Peyer's patch (tissue), 4 donors: ENCODE measurements at regions not wholly inside any gene's neighbourhood (a gene's known extent, or its start where the extent isn't known, plus 50 kb on each side); places are given as distances from the start of the nearest gene placed in this dataset.

Source experiments
- DNase-seq, 3 donors: peaks; one replicate each; pipeline ENCODE4 v3.0.0-alpha.2; 2017 to 2019
- H3K27ac ChIP-seq, 4 donors: fragments of 200-600 bp; sonication (generic); one replicate each; pipeline ENCODE4 v1.5.1; 2016 to 2019
- H3K27me3 ChIP-seq, 2 donors: fragments of 200-600 bp; sonication (generic); one replicate each; pipeline ENCODE4 v1.5.1; 2019
- H3K36me3 ChIP-seq, 3 donors: fragments of 200-600 bp; sonication (generic); one replicate each; pipeline ENCODE4 v1.5.1; 2016 to 2019
- H3K4me1 ChIP-seq, 4 donors: fragments of 200-600 bp; sonication (generic); one replicate each; pipeline ENCODE4 v1.5.1; 2016 to 2019
- H3K4me3 ChIP-seq, 4 donors: fragments of 200-600 bp; sonication (generic); 1 replicate in 3 of 4; 2 replicates in 1 of 4; pipeline ENCODE4 v1.5.1; 2016 to 2019; ENCODE audit warnings: mild to moderate bottlenecking in 1 of 4
- H3K9me3 ChIP-seq, 4 donors: fragments of 200-600 bp; sonication (generic); one replicate each; pipeline ENCODE4 v1.5.1; 2016 to 2019; ENCODE audit warnings: mild to moderate bottlenecking in 1 of 4
- POLR2A ChIP-seq, 2 donors: fragments of 450-650 bp; IDR thresholded peaks; one replicate each; pipeline ENCODE4 v1.5.1; 2017; ENCODE audit warnings: antibody characterized with exemption in 2 of 2, mild to moderate bottlenecking in 2 of 2, moderate library complexity in 2 of 2
- TF ChIP-seq, protein P1 (sequence below), 6 experiments: fragments of 450-650 bp in 4 of 6; fragments of 200-600 bp in 2 of 6; sonication (generic) in 1 of 6; IDR thresholded peaks; one replicate each; pipeline ENCODE4 v1.5.1; 2017 to 2019; ENCODE audit warnings: antibody characterized with exemption in 6 of 6, mild to moderate bottlenecking in 3 of 6, moderate library complexity in 1 of 6

DNA sequence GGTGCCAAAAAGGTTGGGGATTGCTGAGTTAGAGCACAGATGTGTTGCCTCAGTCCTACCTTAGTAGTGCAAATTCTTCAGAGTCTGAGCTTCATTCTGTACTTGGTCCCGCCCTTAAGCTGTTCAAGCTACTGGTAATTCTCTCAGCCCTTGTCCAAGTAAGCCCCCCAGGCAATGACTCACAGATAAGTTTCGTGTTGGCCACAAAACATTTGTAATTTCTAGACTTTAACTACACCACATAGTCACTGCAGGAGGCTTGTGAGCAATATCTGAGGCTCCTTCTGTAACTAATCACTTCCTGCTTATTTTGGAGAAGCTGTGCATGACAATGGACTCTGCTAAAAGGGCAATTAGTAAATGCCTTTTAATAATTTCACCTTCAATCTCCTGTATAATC, 1420.5 kb downstream of the PCDH7 start:
- Histone ChIP-seq H3K27ac (no peak overlapping the region), H3K27me3 (no peaks in the 10 kb centered on the region), H3K36me3 (no peaks in the 10 kb centered on the region), H3K4me1 (no peaks in the 10 kb centered on the region), H3K4me3 (no peak overlapping the region), H3K9me3 (no peaks in the 10 kb centered on the region)
- TF ChIP-seq, protein P1, sequence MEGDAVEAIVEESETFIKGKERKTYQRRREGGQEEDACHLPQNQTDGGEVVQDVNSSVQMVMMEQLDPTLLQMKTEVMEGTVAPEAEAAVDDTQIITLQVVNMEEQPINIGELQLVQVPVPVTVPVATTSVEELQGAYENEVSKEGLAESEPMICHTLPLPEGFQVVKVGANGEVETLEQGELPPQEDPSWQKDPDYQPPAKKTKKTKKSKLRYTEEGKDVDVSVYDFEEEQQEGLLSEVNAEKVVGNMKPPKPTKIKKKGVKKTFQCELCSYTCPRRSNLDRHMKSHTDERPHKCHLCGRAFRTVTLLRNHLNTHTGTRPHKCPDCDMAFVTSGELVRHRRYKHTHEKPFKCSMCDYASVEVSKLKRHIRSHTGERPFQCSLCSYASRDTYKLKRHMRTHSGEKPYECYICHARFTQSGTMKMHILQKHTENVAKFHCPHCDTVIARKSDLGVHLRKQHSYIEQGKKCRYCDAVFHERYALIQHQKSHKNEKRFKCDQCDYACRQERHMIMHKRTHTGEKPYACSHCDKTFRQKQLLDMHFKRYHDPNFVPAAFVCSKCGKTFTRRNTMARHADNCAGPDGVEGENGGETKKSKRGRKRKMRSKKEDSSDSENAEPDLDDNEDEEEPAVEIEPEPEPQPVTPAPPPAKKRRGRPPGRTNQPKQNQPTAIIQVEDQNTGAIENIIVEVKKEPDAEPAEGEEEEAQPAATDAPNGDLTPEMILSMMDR (IDR thresholded peaks at IDR 0.05) = no peak
- TF ChIP-seq POLR2A (IDR thresholded peaks at IDR 0.05) = no peak
- DNase-seq = no peak

- Histone ChIP-seq H3K4me3 (no peak overlapping the region), H3K36me3 (no peaks in the 10 kb centered on the region), H3K27ac (no peak overlapping the region), H3K27me3 (no peaks in the 10 kb centered on the region), H3K9me3 (no peaks in the 10 kb centered on the region), H3K4me1 (no peaks in the 10 kb centered on the region)
- no peak for DNase-seq
- no peak for TF ChIP-seq POLR2A (IDR thresholded peaks at IDR 0.05)
- TF ChIP-seq, protein P1 (IDR thresholded peaks at IDR 0.05) = no peak
Measured at GRCh38 chr4:32142075-32142474, 1421.9 kb downstream of the PCDH7 start.

- no peak for DNase-seq
- H3K27ac ChIP-seq = no peak overlapping the region
- no peak for TF ChIP-seq POLR2A (IDR thresholded peaks at IDR 0.05)
- H3K9me3 ChIP-seq = no peaks in the 10 kb centered on the region
- H3K4me3 ChIP-seq = no peak overlapping the region
- H3K27me3 ChIP-seq = no peaks in the 10 kb centered on the region
- no peaks in the 10 kb centered on the region for H3K36me3 ChIP-seq
- H3K4me1 ChIP-seq = no peaks in the 10 kb centered on the region
Measured at GRCh38 chr4:32145987-32146386, 1425.8 kb downstream of the PCDH7 start.

DNA sequence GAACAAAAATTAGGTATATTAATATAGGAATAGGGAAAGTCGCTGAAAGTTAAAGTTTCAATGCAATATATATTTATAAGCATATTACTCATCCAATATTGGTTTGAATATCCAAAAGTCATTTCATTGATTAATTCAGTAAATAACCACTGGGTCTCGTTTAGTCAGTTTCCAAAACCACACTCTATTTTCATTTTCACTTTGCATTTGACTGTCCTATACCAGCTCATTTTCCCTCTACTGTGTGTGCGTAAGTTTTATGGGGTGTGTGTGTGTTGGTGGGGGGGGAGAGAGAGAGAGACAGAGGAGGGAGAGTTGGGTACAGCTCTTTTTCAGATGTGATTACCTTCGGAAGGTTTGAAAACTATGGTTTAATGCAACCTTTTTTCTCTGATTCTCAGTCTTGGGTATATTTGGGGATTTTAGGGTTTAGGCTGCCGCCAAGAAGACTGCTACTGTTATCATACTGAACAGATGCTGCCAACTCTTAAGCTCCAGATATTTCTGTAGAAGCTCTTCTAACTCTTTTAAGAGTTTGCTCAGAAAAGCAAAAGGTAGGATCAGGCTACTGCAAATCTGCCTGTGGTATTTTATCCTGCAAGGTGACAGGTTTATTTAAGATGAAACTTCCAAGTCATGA, 1427.4 kb downstream of the PCDH7 start:
- no peaks in the 10 kb centered on the region for H3K36me3 ChIP-seq
- TF ChIP-seq, protein P1 (IDR thresholded peaks at IDR 0.05) = no peak
- no peak for TF ChIP-seq POLR2A (IDR thresholded peaks at IDR 0.05)

DNA sequence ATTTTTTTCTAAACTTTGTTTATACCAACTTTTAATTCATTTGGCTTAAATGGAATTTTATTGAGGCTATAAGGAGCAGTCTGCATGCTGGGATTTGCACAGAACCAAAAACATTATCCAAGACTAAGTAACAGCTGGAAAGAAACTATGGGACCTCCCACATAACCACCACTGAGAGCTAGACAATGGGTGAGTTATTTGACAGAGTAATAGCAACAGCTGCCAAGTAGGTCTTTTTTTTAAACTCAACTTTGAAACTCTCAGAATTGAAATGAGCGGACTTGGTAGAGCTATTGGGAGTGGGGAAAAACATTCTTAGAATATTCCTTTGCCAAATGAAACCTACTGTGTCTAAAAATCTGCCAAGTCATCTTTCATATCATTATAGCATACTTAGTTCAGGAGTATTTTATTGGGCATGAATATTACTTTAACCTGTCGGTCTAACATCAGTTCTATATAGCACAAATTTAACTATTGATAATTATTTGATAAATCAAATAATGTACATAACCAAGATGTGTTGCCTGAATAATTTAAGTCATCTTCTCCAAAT, 1428.0 kb downstream of the PCDH7 start:
- TF ChIP-seq, protein P1 (IDR thresholded peaks at IDR 0.05) = no peak
- TF ChIP-seq POLR2A (IDR thresholded peaks at IDR 0.05) = no peak
- Histone ChIP-seq H3K4me1 (no peaks in the 10 kb centered on the region), H3K9me3 (no peaks in the 10 kb centered on the region), H3K4me3 (no peak overlapping the region), H3K36me3 (no peaks in the 10 kb centered on the region), H3K27me3 (no peaks in the 10 kb centered on the region), H3K27ac (no peak overlapping the region)
- DNase-seq = no peak

More for the DNA sequence above, 1427.4 kb downstream of the PCDH7 start:
- no peak for DNase-seq
- no peaks in the 10 kb centered on the region for H3K27me3 ChIP-seq
- H3K4me3 ChIP-seq = no peak overlapping the region
- H3K9me3 ChIP-seq = no peaks in the 10 kb centered on the region
- no peaks in the 10 kb centered on the region for H3K4me1 ChIP-seq
- H3K27ac ChIP-seq = no peak overlapping the region

GRCh38 chr4:32158961-32159360, 1438.8 kb downstream of the PCDH7 start:
- no peaks in the 10 kb centered on the region for H3K27me3 ChIP-seq
- TF ChIP-seq, protein P1 (IDR thresholded peaks at IDR 0.05) = no peak
- no peaks in the 10 kb centered on the region for H3K36me3 ChIP-seq
- no peak for DNase-seq
- H3K27ac ChIP-seq = no peak overlapping the region
- no peak overlapping the region for H3K4me3 ChIP-seq
- H3K4me1 ChIP-seq = no peaks in the 10 kb centered on the region
- H3K9me3 ChIP-seq = no peaks in the 10 kb centered on the region
